ENCODE measurements at regions not wholly inside any gene's neighbourhood (a gene's known extent, or its start where the extent isn't known, plus 50 kb on each side); places are given as distances from the start of the nearest gene placed in this dataset.

DNA sequence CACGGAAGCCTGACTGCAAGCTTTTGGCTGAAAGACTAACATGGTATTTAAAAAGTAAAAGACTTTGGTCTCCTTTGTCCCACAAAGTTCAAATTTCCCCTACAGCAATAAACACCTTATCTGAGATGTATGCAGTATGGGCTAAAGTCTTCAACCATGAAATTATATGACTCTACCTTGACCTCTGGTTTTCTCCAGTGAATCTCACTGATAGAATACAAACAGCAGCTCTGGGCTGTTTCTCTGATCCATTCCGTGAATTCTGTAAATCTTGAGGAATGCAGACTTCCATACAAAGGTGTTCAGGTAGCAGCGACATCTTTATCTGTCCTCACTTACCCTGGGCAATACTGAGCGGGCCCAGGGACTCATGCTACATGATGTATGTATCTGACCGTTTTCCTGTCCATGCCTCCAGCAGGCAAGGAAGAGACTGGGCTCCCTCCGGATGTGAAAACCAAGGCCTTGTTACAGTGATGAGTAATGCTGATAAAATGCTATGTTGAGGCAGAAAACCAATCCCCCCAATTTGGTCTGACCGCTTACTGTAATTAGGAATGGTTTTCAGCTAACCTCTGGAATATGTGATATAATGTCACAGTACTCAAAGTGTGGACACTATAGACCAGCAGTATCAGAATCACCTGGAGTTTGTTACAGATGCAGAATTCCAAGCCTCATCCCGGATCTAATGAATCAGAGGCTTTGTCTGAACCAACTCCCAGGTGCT is 589.8 kb downstream of the HS3ST4 start:
- peak; percentile 61 for DNase-seq (ENCODE audit: low read depth)

DNA sequence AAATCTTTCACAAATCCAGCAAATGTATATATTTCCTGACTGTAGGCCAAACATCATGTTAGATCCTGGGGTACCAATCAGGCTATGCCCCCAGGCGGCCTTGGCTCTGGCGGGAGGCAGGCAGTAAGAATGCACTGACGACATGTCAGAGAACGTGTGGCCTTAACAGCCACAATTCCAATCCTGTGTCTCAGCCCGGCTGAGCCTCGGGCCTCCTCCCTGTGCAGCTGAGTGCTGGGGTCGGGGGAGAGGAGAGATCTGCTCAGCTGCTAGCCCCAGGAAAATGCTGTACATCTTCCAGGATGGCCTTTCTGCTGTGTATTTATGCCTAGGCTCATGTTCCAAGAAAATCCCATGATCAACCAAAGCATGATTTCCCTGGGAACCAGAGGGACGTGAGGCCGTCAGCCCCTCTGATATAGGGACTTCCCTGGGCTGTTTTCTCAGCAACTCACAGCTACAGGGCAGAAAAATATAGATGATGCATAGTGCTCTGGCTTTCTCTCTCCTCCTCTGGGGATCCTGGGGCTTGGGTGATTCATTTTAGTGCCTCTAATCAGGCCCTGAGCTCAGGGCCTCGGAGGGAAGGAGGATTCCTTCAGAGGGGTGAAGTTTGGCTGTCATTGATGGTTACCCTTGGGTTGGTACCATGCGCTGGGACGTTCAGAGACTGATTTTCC is 604.0 kb downstream of the HS3ST4 start:
- DNase-seq (ENCODE audit: low read depth) = no peak

DNA sequence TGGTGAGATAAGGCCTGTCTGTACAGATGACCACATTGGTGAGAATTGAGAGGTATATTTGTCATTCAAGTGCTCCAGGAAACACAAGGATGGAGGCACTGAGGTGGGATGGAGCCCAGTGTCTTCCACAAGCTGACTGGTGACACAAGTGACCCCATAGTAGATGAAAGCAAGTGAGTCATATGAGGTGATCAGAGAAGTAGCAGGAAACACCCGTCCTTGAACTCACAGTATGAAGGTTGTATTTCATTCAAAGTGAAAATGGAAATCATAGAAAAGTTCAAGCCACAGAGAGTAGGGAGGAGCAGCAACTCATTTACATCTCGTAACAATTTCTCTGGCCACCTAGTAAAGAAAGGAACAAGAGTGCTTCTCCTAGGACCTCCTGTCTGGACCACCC is 609.8 kb downstream of the HS3ST4 start:
- no peak for DNase-seq (ENCODE audit: low read depth)

- no peak for DNase-seq (ENCODE audit: low read depth)
Measured at GRCh38 chr16:26316683-26317464, 625.1 kb downstream of the HS3ST4 start.

DNA sequence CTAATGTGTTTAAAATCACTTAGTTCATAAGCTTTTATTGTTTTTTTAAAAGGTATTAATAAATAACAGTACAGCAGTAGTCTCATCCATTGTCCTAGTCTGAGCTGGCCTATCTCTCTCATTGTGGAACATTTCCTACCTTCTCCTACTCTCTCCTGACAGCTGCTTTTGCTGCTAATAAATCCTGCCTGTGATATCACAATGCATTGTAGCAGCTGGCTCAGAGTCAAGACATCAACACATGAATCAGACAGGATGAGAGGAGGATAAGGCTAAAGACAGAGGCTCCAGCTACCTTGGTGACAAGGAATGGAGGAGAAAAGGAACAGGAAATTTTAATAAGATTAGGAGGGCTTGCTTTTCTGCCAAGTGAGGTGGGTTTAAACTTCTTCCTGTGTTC is 626.1 kb downstream of the HS3ST4 start:
- no peak for DNase-seq (ENCODE audit: low read depth)

DNA sequence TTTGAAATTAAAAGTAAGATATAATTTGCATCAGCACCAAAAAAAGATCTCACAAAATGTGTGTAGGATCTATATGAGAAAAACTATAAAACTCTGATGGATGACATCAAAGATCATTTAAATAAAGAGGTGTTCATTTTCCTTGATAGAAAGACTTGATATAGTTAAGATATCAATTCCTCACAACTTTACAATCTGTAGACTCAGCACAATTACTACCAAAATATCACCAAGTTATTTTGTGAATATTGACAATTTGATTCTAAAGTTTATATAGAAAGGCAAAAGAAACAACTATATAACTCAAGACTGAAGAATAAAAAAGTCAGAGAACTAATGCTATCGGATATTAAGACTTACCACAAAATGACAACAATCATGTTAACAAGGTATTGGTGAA is 638.9 kb downstream of the HS3ST4 start:
- DNase-seq (ENCODE audit: low read depth) = no peak

- no peak for DNase-seq (ENCODE audit: low read depth)
Measured at GRCh38 chr16:26334218-26335111, 642.7 kb downstream of the HS3ST4 start.

GRCh38 chr16:26335236-26335853 is 643.6 kb downstream of the HS3ST4 start:
- no peak for DNase-seq (ENCODE audit: low read depth)

GRCh38 chr16:26342621-26343020 is 650.9 kb downstream of the HS3ST4 start:
- DNase-seq (ENCODE audit: low read depth) = no peak

GRCh38 chr16:26344240-26344776 is 652.5 kb downstream of the HS3ST4 start:
- DNase-seq (ENCODE audit: low read depth) = no peak

DNA sequence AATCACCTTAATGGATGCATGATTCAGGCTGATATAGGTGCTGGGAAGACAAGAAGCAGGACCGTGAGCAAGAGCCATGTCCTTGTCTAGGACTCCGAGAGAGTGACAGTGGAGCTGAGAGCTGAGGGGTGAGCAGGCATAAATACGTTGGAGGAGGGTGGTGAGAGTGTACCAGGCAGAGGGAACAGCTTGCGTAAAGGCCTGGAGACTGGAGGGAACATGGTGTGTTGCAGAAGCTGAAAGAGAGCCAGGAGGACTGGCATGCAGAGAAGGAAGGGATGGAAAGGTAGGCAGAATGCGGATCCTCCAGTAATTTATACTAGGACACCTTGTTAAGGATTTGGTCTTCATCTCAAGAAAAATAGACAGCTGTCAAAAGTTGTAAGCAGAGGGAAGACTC is 653.2 kb downstream of the HS3ST4 start:
- no peak for DNase-seq (ENCODE audit: low read depth)

DNA sequence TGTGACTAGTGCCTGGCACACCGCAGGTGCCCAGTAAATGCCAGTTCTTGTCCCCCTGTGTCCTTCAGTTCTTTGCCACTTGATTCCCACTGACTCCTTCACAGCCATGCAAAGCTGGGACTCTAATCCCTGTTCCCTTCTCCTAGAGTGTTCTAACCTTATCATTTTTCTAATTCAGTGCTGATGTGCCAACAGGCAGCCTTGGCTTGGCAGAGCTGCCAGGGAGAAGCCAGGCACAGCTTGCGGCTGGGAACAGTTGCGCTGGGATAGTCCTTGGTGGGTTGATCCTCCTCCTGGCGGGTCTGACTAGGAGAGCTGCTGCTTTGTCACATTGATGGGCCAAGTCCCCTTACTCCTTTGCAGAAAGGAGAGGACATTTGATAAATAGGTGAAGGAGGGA is 654.2 kb downstream of the HS3ST4 start:
- DNase-seq (ENCODE audit: low read depth) = no peak

GRCh38 chr16:26348095-26348494 is 656.3 kb downstream of the HS3ST4 start:
- no peak for DNase-seq (ENCODE audit: low read depth)

- DNase-seq (ENCODE audit: low read depth) = no peak
Measured at GRCh38 chr16:26360867-26361266, 669.1 kb downstream of the HS3ST4 start.

- no peak for DNase-seq (ENCODE audit: low read depth)
Measured at GRCh38 chr16:26363581-26363980, 671.8 kb downstream of the HS3ST4 start.

- peak; percentile 23 for DNase-seq (ENCODE audit: low read depth)
Measured at GRCh38 chr16:26365161-26365940, 673.6 kb downstream of the HS3ST4 start.

GRCh38 chr16:26371349-26371869 is 679.6 kb downstream of the HS3ST4 start:
- no peak for DNase-seq (ENCODE audit: low read depth)

DNA sequence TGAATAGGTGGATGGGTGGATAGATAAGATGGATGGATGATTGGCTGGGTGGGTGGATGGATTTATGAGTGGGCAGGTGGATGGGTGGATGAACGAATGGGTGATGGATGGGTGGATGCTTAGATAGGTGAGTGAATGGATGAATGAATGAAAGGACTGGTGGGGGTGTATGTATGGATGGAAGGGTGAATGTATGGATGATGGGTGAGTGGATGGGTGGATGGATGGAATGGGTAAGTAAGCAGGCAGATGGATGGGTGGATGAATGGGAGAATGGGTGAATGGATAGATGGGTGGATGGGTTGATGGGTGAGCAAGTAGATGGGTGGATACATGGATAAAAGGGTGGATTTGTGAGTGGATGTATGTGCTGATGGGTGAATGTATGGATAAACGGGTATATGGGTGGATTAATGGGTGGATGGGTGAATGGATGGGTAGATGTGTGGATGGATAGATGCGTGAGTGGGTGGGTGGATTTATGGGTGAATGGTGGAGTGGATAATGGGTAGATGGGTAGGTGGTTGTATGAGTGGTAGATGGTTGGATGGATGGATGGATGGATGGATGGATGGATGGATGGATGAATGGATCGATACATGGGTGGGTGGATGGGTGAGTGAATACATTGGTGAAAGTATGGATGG is 682.6 kb downstream of the HS3ST4 start:
- no peak for DNase-seq (ENCODE audit: low read depth)

- no peak for DNase-seq (ENCODE audit: low read depth)
Measured at GRCh38 chr16:26382586-26382985, 684.1 kb upstream of the C16orf82 start.

Measured in HT1080 (cell line).